Osteoblast (primary cell): ENCODE measurements at regions not wholly inside any gene's neighbourhood (a gene's known extent, or its start where the extent isn't known, plus 50 kb on each side); places are given as distances from the start of the nearest gene placed in this dataset.

Experiments
- DNase-seq: peaks from one replicate; pipeline ENCODE4 v3.0.0; 2011; ENCODE audit warnings: low spot score, mixed read lengths; ENCODE audit not compliant: insufficient read length; ENCODE audit errors: missing footprints
- H2AFZ ChIP-seq: 2 replicates; pipeline ENCODE4 v1.6.0; 2011; ENCODE audit warnings: mild to moderate bottlenecking, low read length
- H3K27ac ChIP-seq: 2 replicates; pipeline ENCODE4 v1.5.1; 2011; ENCODE audit warnings: mild to moderate bottlenecking, low read depth, low read length, moderate library complexity
- H3K27me3 ChIP-seq: 2 replicates; pipeline ENCODE4 v1.6.0; 2012; ENCODE audit warnings: mild to moderate bottlenecking, control low read depth, inconsistent platforms, low read length, moderate library complexity; ENCODE audit not compliant: insufficient read depth
- H3K36me3 ChIP-seq: 2 replicates; pipeline ENCODE4 v1.5.1; 2011; ENCODE audit warnings: mild to moderate bottlenecking, low read length, control low read depth, moderate library complexity; ENCODE audit not compliant: insufficient read depth
- H3K4me1 ChIP-seq: 2 replicates; pipeline ENCODE4 v1.5.1; 2011; ENCODE audit warnings: mild to moderate bottlenecking, low read length, control low read depth, moderate library complexity; ENCODE audit not compliant: insufficient read depth
- H3K4me2 ChIP-seq: 2 replicates; pipeline ENCODE4 v1.6.0; 2011; ENCODE audit warnings: mild to moderate bottlenecking, low read length; ENCODE audit not compliant: insufficient read depth
- H3K4me3 ChIP-seq: fragments of 200-600 bp; sonication (generic); 3 replicates; pipeline ENCODE4 v1.5.1; 2012; ENCODE audit warnings: mild to moderate bottlenecking, low read length, inconsistent platforms; ENCODE audit not compliant: insufficient read depth
- H3K79me2 ChIP-seq: 2 replicates; pipeline ENCODE4 v1.6.0; 2012; ENCODE audit warnings: mild to moderate bottlenecking, low read length, control low read depth, inconsistent platforms; ENCODE audit not compliant: insufficient read depth
- H3K9me3 ChIP-seq: 2 replicates; pipeline ENCODE4 v1.5.1; 2011; ENCODE audit warnings: low read depth, low read length, control low read depth
- H4K20me1 ChIP-seq: 2 replicates; pipeline ENCODE4 v1.6.0; 2012; ENCODE audit warnings: mild to moderate bottlenecking, low read length, control low read depth; ENCODE audit not compliant: insufficient read depth
- TF ChIP-seq, protein P1 (sequence below): IDR thresholded peaks from 2 replicates; pipeline ENCODE4 v1.5.1; 2011; ENCODE audit warnings: mild to moderate bottlenecking, low read depth, low read length, moderate library complexity; ENCODE audit errors: extremely low read depth

DNA sequence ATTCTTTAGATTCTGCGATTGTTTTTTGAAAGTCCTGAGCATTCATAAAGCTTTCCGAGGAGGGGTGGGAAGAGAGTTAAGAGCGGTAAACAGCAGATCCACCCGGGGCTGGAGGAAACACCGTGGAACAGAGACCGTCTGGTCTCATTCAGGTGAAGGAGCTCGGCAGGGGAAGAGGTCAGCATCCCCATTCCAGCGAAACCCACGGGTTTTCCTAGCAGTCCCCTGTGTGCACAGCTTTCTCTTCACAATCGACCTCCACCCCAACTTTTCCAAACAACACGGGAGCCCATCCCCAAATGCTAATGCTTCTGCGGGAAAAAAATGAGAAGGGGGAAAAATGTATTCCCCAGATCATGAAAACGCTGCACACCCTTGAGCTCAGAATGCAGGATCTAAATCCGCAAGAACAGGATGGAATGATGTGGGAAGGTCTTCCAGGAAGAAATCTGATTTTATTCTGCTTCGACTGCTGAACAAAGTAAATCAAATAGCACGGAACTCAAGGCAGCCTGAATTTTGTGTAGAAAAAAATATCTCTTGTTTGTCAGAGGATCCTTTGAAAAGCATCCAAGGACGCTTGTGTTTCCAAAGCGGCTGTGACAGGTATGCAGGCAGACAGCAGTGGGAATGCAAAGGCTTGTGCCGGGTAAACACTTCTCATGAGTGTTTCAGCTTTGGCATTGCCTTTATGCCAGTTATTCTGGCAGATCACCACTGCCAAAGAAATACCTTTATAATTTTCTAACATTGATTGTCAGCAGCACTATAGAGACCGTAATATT, 128.8 kb downstream of the NDUFA12 start:
- Histone ChIP-seq H3K27ac (no peak overlapping the region), H3K27me3 (peaks cover 59% of the 10 kb centered on the region), H3K36me3 (no peaks in the 10 kb centered on the region), H3K4me3 (no peak overlapping the region), H4K20me1 (no peaks in the 10 kb centered on the region), H2AFZ (no peak overlapping the region), H3K4me1 (no peaks in the 10 kb centered on the region), H3K79me2 (no peaks in the 10 kb centered on the region), H3K4me2 (no peak overlapping the region), H3K9me3 (no peaks in the 10 kb centered on the region)
- DNase-seq = peak; percentile 55
- TF ChIP-seq, protein P1, sequence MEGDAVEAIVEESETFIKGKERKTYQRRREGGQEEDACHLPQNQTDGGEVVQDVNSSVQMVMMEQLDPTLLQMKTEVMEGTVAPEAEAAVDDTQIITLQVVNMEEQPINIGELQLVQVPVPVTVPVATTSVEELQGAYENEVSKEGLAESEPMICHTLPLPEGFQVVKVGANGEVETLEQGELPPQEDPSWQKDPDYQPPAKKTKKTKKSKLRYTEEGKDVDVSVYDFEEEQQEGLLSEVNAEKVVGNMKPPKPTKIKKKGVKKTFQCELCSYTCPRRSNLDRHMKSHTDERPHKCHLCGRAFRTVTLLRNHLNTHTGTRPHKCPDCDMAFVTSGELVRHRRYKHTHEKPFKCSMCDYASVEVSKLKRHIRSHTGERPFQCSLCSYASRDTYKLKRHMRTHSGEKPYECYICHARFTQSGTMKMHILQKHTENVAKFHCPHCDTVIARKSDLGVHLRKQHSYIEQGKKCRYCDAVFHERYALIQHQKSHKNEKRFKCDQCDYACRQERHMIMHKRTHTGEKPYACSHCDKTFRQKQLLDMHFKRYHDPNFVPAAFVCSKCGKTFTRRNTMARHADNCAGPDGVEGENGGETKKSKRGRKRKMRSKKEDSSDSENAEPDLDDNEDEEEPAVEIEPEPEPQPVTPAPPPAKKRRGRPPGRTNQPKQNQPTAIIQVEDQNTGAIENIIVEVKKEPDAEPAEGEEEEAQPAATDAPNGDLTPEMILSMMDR = no peak

DNA sequence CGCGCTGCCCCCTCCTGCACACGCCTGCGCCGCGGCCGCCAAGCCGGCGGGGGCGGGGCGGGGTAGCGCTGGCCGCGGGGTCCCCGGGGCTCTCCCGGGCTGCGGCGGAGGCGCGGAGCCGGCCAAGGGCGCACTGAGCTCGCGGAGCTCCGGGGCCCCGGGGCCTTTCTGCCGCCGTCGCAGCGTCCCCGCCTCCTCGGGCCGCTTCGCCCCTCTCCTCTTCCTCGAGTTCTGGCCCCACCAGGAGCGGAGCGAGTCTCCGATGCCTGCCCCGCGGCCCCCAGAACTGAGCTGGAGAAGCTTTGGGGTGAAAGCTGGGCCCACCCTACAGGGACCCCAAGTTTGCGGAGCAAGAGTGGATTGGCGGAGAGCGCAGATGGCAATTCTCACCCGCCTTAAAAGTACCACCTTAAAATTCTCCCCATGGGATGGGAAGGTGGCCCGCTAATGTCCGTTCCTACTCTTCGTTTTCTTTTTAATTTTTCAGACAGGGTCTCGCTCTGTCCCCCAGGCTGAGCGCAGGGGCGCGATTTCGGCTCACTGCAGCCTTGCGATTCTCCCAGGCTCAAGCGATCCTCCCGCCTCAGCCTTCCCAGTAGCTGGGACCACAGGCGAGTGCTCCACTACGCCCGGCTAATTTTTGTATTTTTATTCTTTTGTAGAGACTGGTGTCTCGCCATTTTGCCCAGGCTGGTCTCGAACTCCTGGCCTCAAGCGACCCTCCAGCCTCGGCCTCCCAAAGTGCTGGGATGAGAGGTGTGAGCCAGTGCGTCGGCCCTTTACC, 129.6 kb downstream of the NDUFA12 start:
- DNase-seq = peak; percentile 62
- Histone ChIP-seq H3K4me1 (no peaks in the 10 kb centered on the region), H4K20me1 (no peaks in the 10 kb centered on the region), H3K9me3 (no peaks in the 10 kb centered on the region), H3K4me3 (no peak overlapping the region), H3K27me3 (peaks cover 59% of the 10 kb centered on the region), H3K27ac (no peak overlapping the region), H2AFZ (no peak overlapping the region), H3K79me2 (no peaks in the 10 kb centered on the region), H3K36me3 (no peaks in the 10 kb centered on the region), H3K4me2 (peak overlapping the region; percentile 45)
- TF ChIP-seq, protein P1 = no peak

DNA sequence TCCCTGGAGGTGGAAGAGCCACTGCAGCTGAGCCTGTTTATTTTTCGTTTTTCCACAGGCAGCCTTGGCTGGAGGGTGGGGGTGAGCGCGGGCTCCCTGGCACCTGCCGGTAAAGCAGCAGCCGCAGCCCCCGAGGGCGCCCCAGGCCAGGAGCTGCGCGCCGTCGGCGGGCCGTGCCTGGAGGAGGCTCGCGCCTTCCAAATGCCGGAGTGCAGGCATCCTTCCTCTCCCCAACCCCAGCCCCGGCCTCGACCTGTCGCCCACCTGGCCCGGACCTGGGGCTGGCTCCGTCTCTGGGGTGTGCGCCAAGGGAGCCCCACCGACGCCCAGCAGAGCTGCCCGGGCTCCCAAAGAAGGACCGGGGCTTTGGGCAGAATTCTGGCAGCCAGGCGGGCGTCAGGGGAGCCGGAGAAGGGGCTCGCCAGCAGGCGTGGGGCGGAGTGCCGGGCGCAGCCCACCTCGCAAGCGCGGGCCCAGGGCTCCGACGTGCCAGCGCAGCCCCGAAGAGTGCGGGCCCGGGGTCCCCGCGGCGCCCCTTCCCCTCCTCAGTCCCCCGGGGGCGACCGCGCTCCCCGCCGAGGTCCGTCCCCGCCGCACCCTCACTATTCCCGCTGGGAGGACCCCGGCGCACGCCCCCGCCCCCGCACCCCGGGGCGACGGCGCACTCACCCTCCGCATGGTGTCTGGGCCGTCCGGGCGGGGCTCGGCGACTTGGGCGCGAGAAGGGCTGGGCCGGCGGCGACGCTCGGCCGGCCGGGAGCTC, 130.3 kb downstream of the NDUFA12 start:
- Histone ChIP-seq H3K4me2 (no peak overlapping the region), H4K20me1 (no peaks in the 10 kb centered on the region), H3K79me2 (no peaks in the 10 kb centered on the region), H3K36me3 (no peaks in the 10 kb centered on the region), H3K27me3 (peaks cover 57% of the 10 kb centered on the region), H2AFZ (no peak overlapping the region), H3K27ac (no peak overlapping the region), H3K4me1 (no peaks in the 10 kb centered on the region), H3K9me3 (no peaks in the 10 kb centered on the region), H3K4me3 (no peak overlapping the region)
- peak; percentile 75 for DNase-seq
- TF ChIP-seq, protein P1 = no peak
